ENCODE measurements at regions not wholly inside any gene's neighbourhood (a gene's known extent, or its start where the extent isn't known, plus 50 kb on each side); places are given as distances from the start of the nearest gene placed in this dataset.

- TF ChIP-seq, protein P1, sequence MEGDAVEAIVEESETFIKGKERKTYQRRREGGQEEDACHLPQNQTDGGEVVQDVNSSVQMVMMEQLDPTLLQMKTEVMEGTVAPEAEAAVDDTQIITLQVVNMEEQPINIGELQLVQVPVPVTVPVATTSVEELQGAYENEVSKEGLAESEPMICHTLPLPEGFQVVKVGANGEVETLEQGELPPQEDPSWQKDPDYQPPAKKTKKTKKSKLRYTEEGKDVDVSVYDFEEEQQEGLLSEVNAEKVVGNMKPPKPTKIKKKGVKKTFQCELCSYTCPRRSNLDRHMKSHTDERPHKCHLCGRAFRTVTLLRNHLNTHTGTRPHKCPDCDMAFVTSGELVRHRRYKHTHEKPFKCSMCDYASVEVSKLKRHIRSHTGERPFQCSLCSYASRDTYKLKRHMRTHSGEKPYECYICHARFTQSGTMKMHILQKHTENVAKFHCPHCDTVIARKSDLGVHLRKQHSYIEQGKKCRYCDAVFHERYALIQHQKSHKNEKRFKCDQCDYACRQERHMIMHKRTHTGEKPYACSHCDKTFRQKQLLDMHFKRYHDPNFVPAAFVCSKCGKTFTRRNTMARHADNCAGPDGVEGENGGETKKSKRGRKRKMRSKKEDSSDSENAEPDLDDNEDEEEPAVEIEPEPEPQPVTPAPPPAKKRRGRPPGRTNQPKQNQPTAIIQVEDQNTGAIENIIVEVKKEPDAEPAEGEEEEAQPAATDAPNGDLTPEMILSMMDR (IDR thresholded peaks at IDR 0.05; ENCODE audit: borderline replicate concordance, extremely low read depth, low read length, poor library complexity, severe bottlenecking): no peak
- TF ChIP-seq EZH2 (IDR thresholded peaks at IDR 0.05; ENCODE audit: borderline replicate concordance, low read depth, low read length, severe bottlenecking): no peak
Measured at GRCh38 chr2:21281384-21281783, 157.6 kb downstream of the TDRD15 start.

Data from DND-41 (cell line).